ENCODE measurements at regions not wholly inside any gene's neighbourhood (a gene's known extent, or its start where the extent isn't known, plus 50 kb on each side); places are given as distances from the start of the nearest gene placed in this dataset.

GRCh38 chr1:115436596-115436995 is 98.5 kb upstream of the NGF start:
- no peak overlapping the region for H3K4me3 ChIP-seq
- H3K27ac ChIP-seq: no peak overlapping the region
- no peak for TF ChIP-seq CTCF (IDR thresholded peaks at IDR 0.05)
- ATAC-seq (no peak), DNase-seq (no peak)
- H3K9me3 ChIP-seq: no peaks in the 10 kb centered on the region
- H3K27me3 ChIP-seq: no peaks in the 10 kb centered on the region
- H3K36me3 ChIP-seq: no peaks in the 10 kb centered on the region
- peaks cover 0 to 14% (median 0%) of the 10 kb centered on the region in 9 donors for H3K4me1 ChIP-seq
- intact Hi-C loops (cut with DNase I): loop anchor here in 1 of 10 donors (5.0 kb wide), 1 partner anchor 94 kb away; no protein-coding TSS in a partner anchor

GRCh38 chr1:115433483-115433882 is 95.4 kb upstream of the NGF start:
- no peak overlapping the region for H3K4me3 ChIP-seq
- no peaks in the 10 kb centered on the region for H3K9me3 ChIP-seq
- H3K4me1 ChIP-seq: peaks cover 0 to 14% (median 0%) of the 10 kb centered on the region in 9 donors
- no peaks in the 10 kb centered on the region for H3K27me3 ChIP-seq
- H3K36me3 ChIP-seq: no peaks in the 10 kb centered on the region
- WGBS, 2 donors: 74 to 75% methylated on average over 6 of the region's 6 CpGs
- peak in 4 of 8 donors; percentile 22 to 36 (median 26) for ATAC-seq
- peak overlapping the region in 3 of 10 donors; percentile 5 to 47 (median 35) for H3K27ac ChIP-seq
- no peak for TF ChIP-seq CTCF (IDR thresholded peaks at IDR 0.05)
- DNase-seq: no peak
- intact Hi-C loops (cut with DNase I): no loop called here

- no peak overlapping the region for H3K4me3 ChIP-seq
- 47 to 55% methylated on average over 6 of the region's 6 CpGs for WGBS, 2 donors
- peak in 3 of 8 donors; percentile 48 to 72 (median 50) for ATAC-seq
- H3K27ac ChIP-seq: no peak overlapping the region
- no peaks in the 10 kb centered on the region for H3K9me3 ChIP-seq
- peaks cover 0 to 15% (median 0%) of the 10 kb centered on the region in 9 donors for H3K4me1 ChIP-seq
- no peak for DNase-seq
- TF ChIP-seq CTCF (IDR thresholded peaks at IDR 0.05): no peak
- intact Hi-C loops (cut with DNase I): no loop called here
- no peaks in the 10 kb centered on the region for H3K27me3 ChIP-seq
- no peaks in the 10 kb centered on the region for H3K36me3 ChIP-seq
These were observed 94.0 kb upstream of the NGF start for GRCh38 chr1:115432061-115432460.

GRCh38 chr1:115430441-115431158 is 92.6 kb upstream of the NGF start:
- no peak for TF ChIP-seq CTCF (IDR thresholded peaks at IDR 0.05)
- WGBS, 2 donors: 89% methylated on average over 7 of the region's 7 CpGs
- H3K27me3 ChIP-seq: no peaks in the 10 kb centered on the region
- no peak overlapping the region for H3K27ac ChIP-seq
- DNase-seq (no peak), ATAC-seq (no peak)
- H3K36me3 ChIP-seq: no peaks in the 10 kb centered on the region
- no peak overlapping the region for H3K4me3 ChIP-seq
- H3K9me3 ChIP-seq: no peaks in the 10 kb centered on the region
- intact Hi-C loops (cut with DNase I): no loop called here
- peaks cover 0 to 27% (median 8%) of the 10 kb centered on the region in 9 donors for H3K4me1 ChIP-seq
